ENCODE measurements at regions not wholly inside any gene's neighbourhood (a gene's known extent, or its start where the extent isn't known, plus 50 kb on each side); places are given as distances from the start of the nearest gene placed in this dataset.
"Not testable (repeated sequence)": the region's sequence is repeated elsewhere in the genome, so short reads cannot be mapped to it uniquely, and the experiment has no call there.

DNA sequence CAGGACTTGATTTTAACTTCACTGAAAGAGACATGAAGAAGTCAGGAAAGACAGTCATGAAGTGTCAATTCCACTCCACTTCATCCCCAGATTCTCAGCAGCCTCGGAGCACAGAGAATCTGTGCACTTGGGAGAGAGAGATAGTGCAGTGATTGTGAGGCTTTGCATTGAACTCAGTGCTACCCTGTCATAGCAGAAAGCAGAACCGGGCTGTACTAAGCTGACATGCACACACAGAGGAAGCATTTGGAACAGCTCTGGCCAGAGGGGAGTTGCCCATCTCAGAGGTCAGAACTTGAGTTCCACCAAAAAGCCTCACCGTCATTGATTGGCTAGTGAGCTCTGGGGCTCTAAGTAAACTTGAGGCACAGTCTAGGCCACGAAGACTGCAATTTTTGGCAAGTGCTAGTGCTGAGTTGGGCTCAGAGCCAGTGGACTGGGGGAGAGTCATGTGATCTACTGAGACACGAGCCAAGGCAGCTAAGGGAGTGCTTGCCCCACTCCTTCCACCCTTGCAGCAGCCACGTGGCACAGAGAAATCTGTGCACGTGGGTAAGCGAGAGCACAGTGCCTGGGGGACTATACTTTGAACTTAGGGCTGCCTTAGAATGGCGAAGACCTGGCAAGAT is 810.2 kb upstream of the ADAMTS5 start:
- no peak for DNase-seq (ENCODE audit: low read depth in 2 of 2)

DNA sequence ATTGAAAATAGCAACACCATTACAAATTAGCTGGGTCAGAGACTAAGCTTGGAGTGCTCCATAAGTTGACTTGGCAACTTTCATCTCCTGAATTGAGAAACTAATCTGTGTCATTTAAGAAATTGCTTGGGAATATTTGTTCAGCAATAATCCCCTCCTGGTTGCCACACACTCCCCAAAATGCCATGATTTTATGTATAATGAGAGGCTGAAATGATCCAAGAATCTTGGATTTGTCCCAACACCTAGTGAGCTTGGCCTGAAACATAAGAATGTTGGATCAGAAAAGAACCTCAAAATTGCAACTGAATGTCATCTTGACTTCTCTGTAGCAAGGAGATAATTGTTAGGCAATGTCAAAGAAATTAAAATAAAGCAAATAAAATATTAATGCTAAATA is 805.9 kb upstream of the ADAMTS5 start:
- DNase-seq (ENCODE audit: low read depth in 2 of 2) = no peak

DNA sequence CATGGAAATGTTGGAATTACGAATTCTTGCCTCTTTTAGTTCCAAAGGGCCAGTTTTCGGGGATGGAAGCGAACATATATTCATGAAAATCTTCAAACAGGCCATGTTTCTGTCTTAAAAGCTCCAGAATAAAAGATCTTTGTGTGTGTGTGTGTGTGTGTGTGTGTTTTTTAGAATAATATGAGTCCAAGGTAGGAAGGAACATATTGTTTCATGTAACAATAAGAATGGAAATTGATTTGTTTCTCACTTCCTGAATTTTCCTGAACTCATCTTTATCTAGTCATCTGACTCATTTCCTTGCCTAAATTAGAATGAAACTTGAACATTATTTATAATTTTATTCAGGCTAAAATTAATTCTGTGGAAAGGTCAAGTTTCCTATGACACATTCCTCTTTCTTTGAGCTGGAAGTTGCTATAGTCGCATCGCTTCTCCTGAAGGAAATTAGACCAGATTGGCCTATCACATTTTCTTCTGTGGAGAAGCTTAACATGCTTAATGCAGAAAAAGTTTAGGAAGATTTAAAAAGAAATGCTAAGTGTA is 805.1 kb upstream of the ADAMTS5 start:
- DNase-seq (ENCODE audit: low read depth in 2 of 2) = no peak

DNA sequence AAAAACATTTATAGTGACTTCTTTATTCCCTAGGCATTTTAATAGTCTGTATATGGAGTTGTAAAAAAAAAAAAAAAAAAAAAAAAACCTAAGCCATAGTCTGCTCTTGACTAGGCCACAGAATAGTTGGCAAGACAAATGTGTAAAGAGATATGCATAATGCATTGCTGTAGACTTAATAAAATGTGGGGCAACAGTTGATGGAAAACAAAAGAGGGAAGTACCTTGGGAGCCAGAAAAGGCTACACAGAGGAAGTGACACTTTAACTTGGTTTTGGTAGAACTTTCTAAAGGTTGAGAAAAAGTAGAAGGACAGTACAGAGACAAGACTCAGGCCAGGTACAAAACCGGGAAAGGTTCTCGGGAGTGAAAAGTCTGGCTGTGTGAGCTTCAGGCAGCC is 802.9 kb upstream of the ADAMTS5 start:
- no peak for DNase-seq (ENCODE audit: low read depth in 2 of 2)

DNA sequence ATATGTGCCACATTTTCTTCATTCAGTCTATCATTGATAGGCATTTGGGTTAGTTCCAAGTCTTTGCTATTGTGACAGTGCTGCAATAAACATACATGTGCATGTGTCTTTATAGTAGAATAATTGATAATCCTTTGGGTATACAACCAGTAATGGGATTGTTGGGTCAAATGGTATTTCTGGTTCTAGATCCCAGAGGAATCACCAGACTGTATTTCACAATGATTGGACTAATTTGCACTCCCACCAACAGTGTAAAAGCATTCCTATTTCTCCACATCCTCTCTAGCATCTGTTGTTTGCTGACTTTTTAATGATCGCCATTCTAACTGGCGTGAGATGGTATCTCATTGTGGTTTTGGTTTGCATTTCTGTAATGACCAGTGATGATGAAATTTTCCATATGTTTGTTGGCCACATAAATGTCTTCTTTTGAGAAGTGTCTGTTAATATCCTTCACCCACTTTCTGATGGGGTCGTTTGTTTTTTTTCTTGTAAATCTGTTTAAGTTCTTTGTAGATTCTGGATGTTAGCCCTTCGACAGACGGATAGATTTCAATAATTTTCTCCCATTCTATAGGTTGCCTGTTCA is 801.3 kb upstream of the ADAMTS5 start:
- not testable (repeated sequence) for DNase-seq (ENCODE audit: low read depth in 2 of 2)

DNA sequence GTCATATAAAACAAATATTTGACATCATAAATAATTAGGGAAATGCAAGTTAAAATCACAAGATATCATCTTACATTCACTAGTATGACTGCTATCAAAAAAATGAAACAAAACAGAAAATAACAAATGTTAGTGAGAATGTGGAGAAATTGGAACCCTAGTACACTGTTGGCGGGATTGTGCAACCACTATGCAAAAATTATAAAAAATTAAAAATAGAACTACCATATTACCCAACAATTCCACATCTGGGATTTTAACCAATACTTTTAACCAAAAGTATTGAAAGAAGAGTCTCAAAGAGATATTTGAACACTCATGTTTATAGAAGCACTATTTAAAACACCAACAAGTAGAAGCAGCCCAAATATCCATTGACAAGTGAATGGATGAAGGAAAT is 797.2 kb upstream of the ADAMTS5 start:
- DNase-seq (ENCODE audit: low read depth in 2 of 2) = no peak

DNA sequence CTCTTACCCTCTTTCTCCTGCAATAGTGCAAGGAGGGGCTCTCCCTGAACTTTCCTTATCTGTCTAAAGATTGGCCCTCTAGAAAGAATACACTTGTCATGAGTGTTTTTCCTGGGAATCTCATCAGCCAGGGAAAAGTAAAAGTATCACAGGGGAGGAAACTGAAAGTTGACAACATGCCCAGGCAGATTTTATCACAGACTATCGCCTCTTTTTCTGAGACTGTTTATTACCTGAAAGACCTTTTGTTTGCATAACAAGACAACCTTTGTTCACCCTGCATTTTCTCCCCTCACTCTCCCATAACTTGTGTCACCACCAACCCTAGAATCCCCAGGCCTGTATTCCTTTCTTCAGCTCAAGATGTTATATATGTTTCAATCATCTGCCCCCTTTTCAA is 794.7 kb upstream of the ADAMTS5 start:
- DNase-seq (ENCODE audit: low read depth in 2 of 2) = no peak

DNA sequence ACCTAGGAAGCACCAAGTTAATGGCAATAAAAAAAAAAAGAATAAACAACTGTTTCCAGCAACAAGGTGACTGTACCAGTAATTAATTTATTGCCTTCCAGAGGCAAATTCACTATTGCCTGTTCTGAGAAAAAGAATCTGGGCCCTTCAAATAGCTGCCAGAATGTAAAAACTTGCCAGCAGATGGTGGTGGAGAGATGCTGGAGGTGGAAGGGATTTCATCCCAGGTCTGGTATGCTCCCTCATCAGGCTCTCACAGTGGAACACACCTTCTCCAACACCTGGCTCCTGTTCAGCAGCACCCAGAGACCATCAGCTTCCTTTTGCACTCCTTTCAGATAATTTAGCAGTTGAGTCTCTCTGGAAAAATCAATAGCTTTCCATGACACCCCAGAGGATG is 792.9 kb upstream of the ADAMTS5 start:
- DNase-seq (ENCODE audit: low read depth in 2 of 2) = no peak

DNA sequence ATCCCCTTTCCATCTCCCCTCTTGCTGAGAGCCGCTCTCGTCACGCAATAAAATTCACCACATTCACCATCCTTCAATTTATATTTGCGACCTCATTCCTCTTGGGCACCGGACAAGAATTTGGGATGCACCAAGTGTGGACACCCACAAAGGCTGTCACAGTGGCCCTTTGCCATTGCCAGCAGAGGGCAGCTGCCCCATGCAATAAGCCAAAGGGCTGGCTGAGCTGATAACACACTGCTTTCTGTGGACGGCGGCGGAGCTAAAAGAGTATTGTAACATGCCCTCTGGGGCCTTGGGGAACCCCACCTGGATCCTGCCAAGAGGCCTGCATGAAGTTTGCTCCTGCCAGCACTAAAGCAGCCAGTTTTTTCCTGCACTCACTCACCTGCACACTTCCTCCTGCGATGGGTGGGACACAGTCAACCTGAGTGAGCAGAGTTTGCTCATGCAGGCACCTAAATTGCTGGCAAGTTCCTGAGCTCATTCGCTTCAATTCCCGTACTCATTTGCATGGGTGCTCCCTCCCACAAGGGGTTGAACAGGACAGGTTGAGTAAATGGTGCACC is 792.3 kb upstream of the ADAMTS5 start:
- no peak for DNase-seq (ENCODE audit: low read depth in 2 of 2)

DNA sequence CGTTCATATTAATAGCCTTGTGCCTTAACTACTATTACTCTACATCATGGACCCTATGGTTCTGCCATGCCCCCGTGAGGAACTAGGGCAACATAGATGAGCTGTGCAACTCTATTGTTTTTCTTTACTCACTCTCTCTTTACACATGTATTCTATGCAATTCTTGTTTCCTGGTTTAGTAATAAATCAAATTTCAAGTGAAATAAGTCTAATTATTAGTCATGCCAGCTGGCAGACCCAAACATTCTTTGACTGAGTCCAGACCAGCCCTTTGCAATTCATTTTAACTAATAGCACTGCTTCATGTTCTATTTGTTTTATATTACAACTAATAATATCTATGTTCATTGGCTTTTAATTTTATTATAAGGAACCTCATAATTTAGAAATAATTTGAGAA is 789.3 kb upstream of the ADAMTS5 start:
- DNase-seq (ENCODE audit: low read depth in 2 of 2) = no peak

DNA sequence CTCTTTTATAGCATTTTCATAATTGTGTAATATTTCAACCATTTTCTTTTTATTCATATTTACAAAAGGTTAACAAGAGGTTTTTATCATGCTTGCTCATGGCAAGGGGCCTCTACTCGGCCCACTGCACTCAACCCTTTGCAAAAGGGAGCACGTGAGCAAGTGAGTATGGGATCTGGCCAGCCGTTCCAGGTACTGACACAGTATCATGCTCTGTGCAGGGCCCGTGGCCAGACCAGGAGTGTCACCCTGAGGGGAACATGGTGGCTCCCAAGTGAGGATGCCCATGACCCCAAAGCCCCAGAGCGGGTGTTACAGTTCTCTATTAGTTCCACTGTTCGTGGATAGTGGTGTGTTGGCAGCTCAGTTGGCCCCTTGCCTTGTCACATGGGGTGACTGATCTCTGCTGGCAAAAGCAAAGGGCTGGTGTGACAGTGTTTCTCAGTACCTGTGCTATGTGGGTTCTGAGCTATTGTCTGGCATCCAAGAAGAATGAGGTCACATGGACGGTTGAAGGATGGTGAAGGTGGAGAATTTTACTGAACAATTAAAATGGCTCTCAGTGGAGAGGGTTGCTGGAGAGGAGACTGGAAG is 777.2 kb upstream of the ADAMTS5 start:
- no peak for DNase-seq (ENCODE audit: low read depth in 2 of 2)

DNA sequence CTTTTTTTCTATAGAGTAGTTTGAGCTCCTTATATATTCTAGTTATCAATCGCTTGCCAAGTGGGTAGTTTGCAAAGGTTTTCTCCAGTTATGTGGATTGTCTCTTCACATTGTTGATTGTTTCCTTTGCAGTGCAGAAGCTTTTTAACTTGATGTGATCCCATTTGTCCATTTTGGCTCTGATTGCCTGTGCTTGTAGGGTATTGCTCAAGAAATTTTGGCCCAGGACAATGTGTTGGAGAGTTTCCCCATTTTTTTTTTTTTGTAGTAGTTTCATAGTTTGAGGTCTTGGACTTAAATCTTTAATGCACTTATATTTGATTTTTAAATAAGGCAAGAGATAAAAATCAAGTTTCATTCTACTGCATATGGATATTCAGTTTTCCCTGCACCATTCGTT is 774.8 kb upstream of the ADAMTS5 start:
- DNase-seq (ENCODE audit: low read depth in 2 of 2) = no peak

DNA sequence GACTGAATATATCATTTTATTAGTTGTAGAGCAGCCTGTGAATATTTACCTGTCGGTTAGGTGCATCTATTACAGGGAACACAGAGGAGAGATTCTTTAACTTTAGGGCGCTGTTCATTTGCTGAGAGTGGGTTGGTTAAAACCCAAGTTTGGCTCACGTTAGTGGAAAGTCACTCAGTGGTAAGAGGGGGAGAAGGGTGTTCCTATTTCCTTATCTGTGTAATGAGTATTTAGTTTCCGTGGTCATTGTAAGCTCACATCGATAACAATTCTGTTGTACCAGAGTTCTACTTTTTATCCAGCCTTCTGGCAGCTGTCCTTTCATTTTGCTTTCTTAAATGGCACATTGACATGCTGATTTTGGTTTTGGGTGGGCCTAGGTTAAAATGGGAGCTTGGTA is 773.2 kb upstream of the ADAMTS5 start:
- no peak for DNase-seq (ENCODE audit: low read depth in 2 of 2)

DNA sequence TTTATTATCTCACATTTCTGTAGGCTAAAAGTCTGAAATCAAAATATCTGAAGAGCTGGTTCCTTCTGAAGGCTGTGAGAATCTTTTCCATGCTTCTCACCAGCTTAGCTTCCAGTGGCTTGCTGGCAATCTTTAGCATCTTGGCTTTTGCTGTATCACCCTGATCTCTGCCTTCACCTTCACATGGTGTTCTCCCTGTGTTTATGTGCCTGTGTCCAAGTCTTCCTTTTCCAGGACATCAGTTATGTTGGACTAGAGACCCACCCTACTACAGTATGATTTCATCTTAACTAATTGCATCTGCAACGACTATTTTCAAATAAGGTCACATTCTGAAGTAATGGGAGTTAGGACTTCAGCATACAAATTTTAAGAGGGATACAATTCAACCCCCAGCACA is 772.3 kb upstream of the ADAMTS5 start:
- no peak for DNase-seq (ENCODE audit: low read depth in 2 of 2)

DNA sequence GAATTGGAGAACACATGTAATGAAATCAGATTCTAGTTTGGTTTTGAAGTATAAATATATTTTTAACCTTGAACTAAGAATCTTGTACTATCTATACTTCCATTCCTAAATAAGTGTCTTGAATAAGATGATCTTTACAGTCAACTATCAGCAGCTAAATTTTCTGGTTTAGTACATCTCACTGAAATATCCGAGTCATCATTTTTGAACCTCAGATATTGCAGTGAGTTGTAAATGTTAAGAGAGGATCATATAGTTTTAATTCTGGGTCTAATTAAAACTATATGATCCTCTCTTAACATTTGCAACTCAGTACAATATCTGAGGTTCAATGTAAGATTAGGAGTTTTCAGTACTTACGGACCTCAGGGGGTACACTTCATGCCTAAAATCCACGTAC is 768.8 kb upstream of the ADAMTS5 start:
- DNase-seq (ENCODE audit: low read depth in 2 of 2) = no peak

DNA sequence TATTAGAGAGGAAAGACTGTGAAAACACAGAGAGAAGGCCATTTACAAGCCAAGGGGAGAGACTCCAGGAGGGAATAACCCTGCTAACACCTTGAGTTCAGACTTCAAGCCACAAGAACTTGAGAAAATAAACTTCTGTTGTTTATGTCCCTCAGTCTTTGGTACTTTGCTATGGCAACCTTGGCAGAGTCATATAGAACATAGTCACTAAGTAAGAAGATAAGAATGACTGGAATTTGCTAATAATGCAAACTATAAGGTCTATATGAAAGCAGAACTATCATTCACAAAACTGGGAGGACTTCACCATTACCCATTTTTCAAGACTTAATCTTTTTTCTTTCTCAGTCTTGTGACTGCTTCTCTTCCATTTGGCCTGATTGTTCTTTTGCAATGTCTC is 767.3 kb upstream of the ADAMTS5 start:
- no peak for DNase-seq (ENCODE audit: low read depth in 2 of 2)

DNA sequence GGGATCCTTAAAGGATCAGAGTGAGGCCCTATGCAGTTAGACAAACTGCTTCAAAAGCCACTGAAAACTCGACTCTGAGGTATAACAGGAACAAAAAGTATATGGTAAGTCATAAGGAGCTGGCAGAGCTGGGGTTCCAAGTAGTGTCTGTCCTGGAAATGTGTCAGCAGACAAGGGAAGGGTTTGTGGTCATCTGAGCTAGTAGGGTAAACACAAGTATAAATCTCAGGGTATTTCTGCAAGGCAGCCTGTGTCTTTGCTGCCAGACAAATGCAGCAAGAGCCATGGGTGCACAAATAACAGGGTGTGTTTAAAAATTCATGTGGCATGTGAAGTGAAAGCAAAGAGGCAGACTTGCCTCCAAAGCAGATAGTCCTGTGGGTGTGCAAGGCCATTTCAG is 759.0 kb upstream of the ADAMTS5 start:
- DNase-seq (ENCODE audit: low read depth in 2 of 2) = no peak

DNA sequence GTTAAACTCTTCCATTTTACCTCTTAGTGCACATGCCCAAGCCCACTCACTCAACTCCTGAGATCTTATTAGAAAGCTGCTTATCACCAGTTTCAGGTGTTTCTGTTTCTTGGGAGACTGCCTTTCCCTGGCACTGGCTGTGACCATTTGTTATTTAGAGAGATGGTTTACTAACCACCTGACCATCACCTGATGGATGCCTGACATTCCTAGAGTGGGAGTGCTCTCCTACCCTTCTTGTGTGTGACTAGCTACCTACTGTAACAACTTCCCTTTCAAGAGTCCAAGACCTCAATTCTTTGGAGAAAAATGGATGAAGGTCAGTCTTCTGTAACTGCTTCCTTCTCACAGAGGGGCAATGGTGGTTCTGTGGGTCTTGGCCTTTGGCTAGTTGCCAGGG is 755.2 kb upstream of the ADAMTS5 start:
- DNase-seq (ENCODE audit: low read depth in 2 of 2) = no peak

DNA sequence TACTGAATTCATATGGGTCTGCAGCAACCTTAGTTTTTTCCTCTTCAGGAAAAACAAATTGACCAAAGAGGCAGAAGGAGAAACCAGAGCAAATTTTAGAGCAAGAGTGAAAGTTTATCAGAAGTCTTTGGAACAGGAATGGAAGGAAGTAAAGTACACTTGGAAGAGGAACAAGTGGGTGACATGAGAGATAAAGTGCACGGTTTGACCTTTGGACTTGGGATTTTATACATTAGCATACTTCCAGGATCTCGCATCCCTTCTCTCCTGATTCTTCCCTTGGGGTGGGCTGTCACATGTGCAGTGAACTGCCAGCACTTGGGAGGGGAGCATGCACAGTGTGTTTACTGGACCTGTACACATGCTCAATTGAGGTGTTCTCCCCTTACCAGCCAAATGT is 754.8 kb upstream of the ADAMTS5 start:
- DNase-seq (ENCODE audit: low read depth in 2 of 2) = no peak

DNA sequence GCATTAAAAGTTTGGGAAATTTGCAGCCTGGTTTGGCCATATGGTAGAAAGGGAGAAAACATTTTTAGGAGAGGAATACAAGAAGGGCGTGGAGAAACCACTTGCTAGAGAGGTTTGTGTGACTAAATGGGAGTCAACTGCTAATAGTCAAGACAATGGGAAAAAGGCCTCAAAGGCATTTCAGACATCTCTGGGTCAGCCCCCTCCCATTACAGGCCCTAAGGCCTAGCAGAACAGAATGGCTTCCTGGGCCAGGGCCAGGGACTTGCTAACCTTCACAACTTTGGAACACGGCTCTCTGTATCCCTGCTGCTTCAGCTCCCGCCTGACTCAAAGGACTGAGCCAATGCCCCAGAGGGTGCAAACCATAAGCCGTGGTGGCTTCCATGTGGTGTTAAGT is 752.3 kb upstream of the ADAMTS5 start:
- DNase-seq (ENCODE audit: low read depth in 2 of 2) = no peak

DNA sequence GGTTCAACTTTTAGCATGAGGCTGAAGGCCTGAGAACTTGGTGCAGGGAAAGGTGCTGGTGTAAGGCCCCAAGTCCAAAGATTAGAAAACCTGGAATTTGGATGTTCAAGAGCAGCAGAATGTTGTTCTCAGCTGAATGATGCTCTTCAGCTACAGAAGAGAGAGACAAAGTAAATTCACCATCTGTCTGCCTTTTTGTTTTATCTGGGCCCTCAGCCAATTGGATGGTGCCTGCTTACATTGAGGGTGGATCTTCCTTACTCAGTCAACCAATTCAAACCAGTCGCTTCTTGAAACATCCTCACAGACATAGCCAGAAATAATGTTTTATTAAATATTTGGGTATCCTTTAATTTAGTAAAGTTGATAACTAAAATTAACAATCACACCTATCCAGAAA is 748.2 kb upstream of the ADAMTS5 start:
- no peak for DNase-seq (ENCODE audit: low read depth in 2 of 2)

DNA sequence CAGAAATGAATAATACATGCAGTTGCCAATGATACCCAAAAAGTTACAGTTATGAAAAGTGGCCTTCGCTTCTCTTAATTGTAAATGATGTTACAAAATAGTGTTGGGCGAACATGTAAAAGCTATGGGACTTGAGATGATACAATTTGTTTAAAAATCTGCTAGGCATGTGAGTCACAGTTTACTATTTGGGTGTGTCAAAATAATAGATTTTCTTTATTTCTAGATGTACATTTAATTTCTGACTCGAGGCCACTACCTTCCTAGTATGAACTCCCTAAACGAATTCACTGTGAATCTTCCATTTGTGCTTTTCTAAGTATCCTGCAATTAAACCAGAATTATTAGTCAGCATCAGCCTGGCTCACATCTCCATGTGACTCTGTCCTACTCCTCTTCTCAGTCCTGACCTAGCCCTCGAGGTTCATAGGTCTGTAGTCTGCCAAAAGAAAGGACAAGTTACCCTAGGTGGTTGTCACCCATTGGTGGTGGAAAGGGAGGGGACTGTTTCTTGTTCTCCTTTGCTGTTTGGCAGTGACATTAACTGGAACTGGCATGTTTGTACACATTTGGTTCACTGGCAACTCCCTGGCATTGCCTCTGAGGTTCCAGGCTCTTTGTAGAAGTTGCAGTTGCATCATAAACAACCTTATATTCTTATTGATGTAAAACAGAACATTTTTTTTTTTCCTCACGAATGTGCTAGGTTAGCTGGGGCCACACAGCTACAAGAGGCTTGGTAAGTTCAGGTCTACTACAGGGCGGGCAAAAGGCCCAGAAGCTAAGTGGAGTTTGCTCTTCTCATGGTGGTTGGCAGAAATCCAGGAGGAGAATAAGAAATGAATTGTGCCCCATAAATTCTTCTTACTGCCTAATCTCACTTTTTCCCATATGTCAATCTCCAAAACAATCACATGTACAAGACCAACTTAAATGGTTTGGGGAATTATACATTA is 746.5 kb upstream of the ADAMTS5 start:
- DNase-seq (ENCODE audit: low read depth in 2 of 2) = no peak

Measured in stimulated activated CD8-positive, alpha-beta memory T cell treated with anti-CD3 and anti-CD28 coated beads, Interleukin-7, amount 100 ng/mL, for 4 hours (primary cell).